Lung (tissue), 11 donors: ENCODE measurements at regions not wholly inside any gene's neighbourhood (a gene's known extent, or its start where the extent isn't known, plus 50 kb on each side); places are given as distances from the start of the nearest gene placed in this dataset.

Experiments used
- ATAC-seq: fragments of 200-7000 bp; cut with Tn5 transposase; one replicate; pipeline ENCODE4 v1.9.1; 2020; ENCODE audit warnings: moderate number of reproducible peaks; ENCODE audit not compliant: insufficient read depth, low FRiP score
- DNase-seq, 3 donors: peaks; one replicate each; pipeline ENCODE4 v3.0.0-alpha.2; 2013 to 2017
- H3K27ac ChIP-seq, 2 donors: one replicate each; pipeline ENCODE4 v1.5.1; 2013; ENCODE audit warnings: mild to moderate bottlenecking in 2 of 2, moderate library complexity in 2 of 2, control low read depth in 1 of 2, inconsistent platforms in 1 of 2, low read depth in 1 of 2, low read length in 1 of 2
- H3K27me3 ChIP-seq, 3 donors: one replicate each; pipeline ENCODE4 v1.5.1; 2013; ENCODE audit warnings: low read length in 2 of 3; ENCODE audit not compliant: control insufficient read depth in 3 of 3, insufficient read depth in 3 of 3
- H3K36me3 ChIP-seq, 4 donors: one replicate each; pipeline ENCODE4 v1.5.1; 2013; ENCODE audit warnings: low read length in 4 of 4, mild to moderate bottlenecking in 1 of 4, moderate library complexity in 1 of 4; ENCODE audit not compliant: control insufficient read depth in 4 of 4, insufficient read depth in 4 of 4
- H3K4me1 ChIP-seq, 5 donors: one replicate each; pipeline ENCODE4 v1.5.1; 2013; ENCODE audit warnings: low read length in 5 of 5, mild to moderate bottlenecking in 2 of 5, moderate library complexity in 1 of 5; ENCODE audit not compliant: control insufficient read depth in 5 of 5, insufficient read depth in 5 of 5
- H3K4me3 ChIP-seq: one replicate; pipeline ENCODE4 v1.5.1; 2013; ENCODE audit warnings: mild to moderate bottlenecking, control low read depth, moderate library complexity
- H3K9ac ChIP-seq, 2 donors: one replicate each; pipeline ENCODE4 v1.5.1; 2013; ENCODE audit warnings: low read length in 2 of 2, control low read depth in 1 of 2; ENCODE audit not compliant: insufficient read depth in 1 of 2
- H3K9me3 ChIP-seq, 4 donors: one replicate each; pipeline ENCODE4 v1.5.1; 2013; ENCODE audit warnings: low read length in 3 of 4, mild to moderate bottlenecking in 1 of 4, moderate library complexity in 1 of 4; ENCODE audit not compliant: control insufficient read depth in 4 of 4, insufficient read depth in 3 of 4
- WGBS, 2 donors: extraction: QIAGEN DNeasy Blood & Tissue Kit; methylation state at CpG; one replicate each; pipeline ENCODE4 v1.1.7; 2013; 5-methylcytosine and 5-hydroxymethylcytosine counted together
- TF ChIP-seq, protein P1 (sequence below): IDR thresholded peaks from 2 replicates; pipeline ENCODE4 v1.5.1; 2012; ENCODE audit warnings: mild to moderate bottlenecking; ENCODE audit errors: control extremely low read depth, extremely low read depth
- donor health status: control.
- donor health status: control.
- donor health status: Bipolar disorder and iron deficiency.
- donor health status: healthy.
- donor health status: DM: yes; HTN: yes; CAD: no.

DNA sequence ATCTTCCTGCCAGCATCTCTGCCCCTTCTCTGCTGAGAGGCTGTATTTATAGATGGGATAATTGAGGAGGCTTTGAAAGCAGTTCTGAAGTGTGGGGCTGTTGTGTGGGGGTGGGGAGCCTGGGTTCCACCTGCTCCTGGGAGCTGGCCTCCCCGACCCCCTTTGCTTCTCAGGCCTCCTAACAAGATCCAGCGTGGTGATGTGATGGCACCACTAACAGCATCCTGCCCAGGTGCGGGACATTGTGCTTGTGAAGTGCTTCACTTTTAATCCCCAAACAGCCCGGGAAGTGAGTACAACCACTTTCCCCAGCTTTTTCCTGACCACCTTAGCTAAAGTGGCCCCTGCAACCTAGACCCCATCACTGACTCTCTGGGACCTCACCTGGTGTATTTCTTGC lies 95.1 kb upstream of the NRXN3 start:
- no peak for DNase-seq
- Histone ChIP-seq H3K4me1 (no peaks in the 10 kb centered on the region), H3K9me3 (no peaks in the 10 kb centered on the region), H3K9ac (no peak overlapping the region), H3K36me3 (no peaks in the 10 kb centered on the region), H3K27me3 (no peaks in the 10 kb centered on the region), H3K4me3 (no peak overlapping the region), H3K27ac (no peak overlapping the region)
- 72 to 79% methylated on average over 4 of the region's 4 CpGs for WGBS, 2 donors
- TF ChIP-seq, protein P1, sequence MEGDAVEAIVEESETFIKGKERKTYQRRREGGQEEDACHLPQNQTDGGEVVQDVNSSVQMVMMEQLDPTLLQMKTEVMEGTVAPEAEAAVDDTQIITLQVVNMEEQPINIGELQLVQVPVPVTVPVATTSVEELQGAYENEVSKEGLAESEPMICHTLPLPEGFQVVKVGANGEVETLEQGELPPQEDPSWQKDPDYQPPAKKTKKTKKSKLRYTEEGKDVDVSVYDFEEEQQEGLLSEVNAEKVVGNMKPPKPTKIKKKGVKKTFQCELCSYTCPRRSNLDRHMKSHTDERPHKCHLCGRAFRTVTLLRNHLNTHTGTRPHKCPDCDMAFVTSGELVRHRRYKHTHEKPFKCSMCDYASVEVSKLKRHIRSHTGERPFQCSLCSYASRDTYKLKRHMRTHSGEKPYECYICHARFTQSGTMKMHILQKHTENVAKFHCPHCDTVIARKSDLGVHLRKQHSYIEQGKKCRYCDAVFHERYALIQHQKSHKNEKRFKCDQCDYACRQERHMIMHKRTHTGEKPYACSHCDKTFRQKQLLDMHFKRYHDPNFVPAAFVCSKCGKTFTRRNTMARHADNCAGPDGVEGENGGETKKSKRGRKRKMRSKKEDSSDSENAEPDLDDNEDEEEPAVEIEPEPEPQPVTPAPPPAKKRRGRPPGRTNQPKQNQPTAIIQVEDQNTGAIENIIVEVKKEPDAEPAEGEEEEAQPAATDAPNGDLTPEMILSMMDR, result no peak
- no peak for ATAC-seq

- Histone ChIP-seq H3K36me3 (no peaks in the 10 kb centered on the region), H3K4me3 (no peak overlapping the region), H3K27ac (no peak overlapping the region), H3K4me1 (no peaks in the 10 kb centered on the region), H3K9me3 (no peaks in the 10 kb centered on the region), H3K9ac (no peak overlapping the region), H3K27me3 (no peaks in the 10 kb centered on the region)
- WGBS, 2 donors, result 68 to 81% methylated on average over 9 of the region's 9 CpGs
- ATAC-seq, result no peak
- TF ChIP-seq, protein P1, result no peak
- DNase-seq, result no peak
These were observed 94.5 kb upstream of the NRXN3 start for GRCh38 chr14:78075555-78076277.

DNA sequence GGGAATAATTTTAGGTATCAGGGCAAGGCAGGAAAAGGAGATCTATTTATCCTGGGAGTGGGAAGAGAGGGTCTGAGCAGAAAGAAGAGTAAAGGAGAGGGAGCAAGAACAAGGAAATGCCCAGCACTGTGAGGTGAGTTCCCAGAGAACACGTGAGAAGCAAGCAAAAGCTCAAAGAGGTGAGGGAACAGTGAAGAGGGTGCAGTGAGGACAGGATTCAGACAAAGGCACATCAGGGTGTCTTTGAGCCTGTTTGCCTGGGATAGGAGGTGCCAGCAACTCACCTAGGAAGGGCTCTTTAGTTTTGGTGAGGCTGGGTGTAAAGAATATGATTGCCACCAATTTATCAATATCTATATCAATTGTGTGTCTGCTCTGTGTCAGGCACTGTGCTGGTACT lies 88.9 kb upstream of the NRXN3 start:
- Histone ChIP-seq H3K9me3 (peaks cover 0 to 2% (median 0%) of the 10 kb centered on the region in 4 donors), H3K27me3 (no peaks in the 10 kb centered on the region), H3K4me3 (no peak overlapping the region), H3K4me1 (no peaks in the 10 kb centered on the region), H3K27ac (no peak overlapping the region), H3K9ac (no peak overlapping the region), H3K36me3 (no peaks in the 10 kb centered on the region)
- ATAC-seq (no peak), DNase-seq (no peak)
- WGBS, 2 donors, result 19 to 28% methylated on average over 1 of the region's 1 CpG
- TF ChIP-seq, protein P1, result no peak

GRCh38 chr14:78083837-78084236 lies 86.3 kb upstream of the NRXN3 start:
- Histone ChIP-seq H3K27me3 (peaks cover 0 to 3% (median 0%) of the 10 kb centered on the region in 3 donors), H3K9ac (no peak overlapping the region), H3K4me1 (no peaks in the 10 kb centered on the region), H3K4me3 (no peak overlapping the region), H3K36me3 (no peaks in the 10 kb centered on the region), H3K27ac (no peak overlapping the region), H3K9me3 (peaks cover 0 to 2% (median 0%) of the 10 kb centered on the region in 4 donors)
- no peak for ATAC-seq
- DNase-seq, result no peak
- TF ChIP-seq, protein P1, result no peak
